NCI-H2196 treated with DMSO at 0.1 percent for 48 hours (cell line): ENCODE measurements at regions not wholly inside any gene's neighbourhood (a gene's known extent, or its start where the extent isn't known, plus 50 kb on each side); places are given as distances from the start of the nearest gene placed in this dataset.
"Not testable (repeated sequence)": the region's sequence is repeated elsewhere in the genome, so short reads cannot be mapped to it uniquely, and the experiment has no call there.

Source experiments
- DNase-seq: peaks from one replicate; lab custom pipeline; 2025; ENCODE audit not compliant: unreplicated experiment; lab: John Stamatoyannopoulos, UW

GRCh38 chr14:39733741-39734140 lies 301.5 kb upstream of the FBXO33 start:
- DNase-seq = no peak

DNA sequence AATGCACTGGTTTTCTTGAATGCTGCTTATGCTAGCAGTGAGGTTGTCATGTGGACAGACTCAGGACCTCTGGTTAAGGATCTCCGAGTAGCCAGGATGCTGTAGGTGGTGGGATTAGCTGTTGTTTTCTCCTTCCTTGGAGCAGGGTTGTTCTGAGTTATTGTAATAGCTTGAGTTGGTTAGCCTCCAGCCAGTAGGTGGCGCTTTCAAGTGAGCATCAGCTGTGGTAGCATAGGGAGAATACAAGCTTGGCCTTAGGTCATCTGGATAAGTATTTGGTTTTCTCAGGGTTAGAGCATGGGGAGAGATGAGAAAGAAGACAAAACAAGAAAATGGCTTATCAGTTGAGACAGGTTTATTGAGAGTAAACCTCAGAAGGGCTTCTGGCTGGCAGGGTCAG lies 299.7 kb upstream of the FBXO33 start:
- no peak for DNase-seq

DNA sequence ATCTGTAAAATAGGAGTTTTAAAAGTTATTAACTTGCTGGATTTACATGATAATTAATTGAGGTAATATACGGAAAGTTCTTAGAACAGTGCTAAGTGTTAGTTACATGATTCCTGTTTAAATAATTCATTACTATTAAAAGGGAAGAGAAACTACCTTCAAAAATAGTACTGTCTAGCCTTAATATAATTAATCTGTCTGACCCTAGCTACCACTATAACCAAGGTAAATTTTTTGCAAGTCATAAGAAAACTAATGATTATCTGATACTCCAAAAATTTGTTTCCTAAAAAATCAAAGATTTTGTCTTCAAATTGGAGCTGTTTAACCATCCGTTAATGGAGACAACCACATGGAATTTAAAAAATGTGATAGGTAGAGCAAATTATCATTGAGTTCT lies 294.3 kb upstream of the FBXO33 start:
- no peak for DNase-seq

DNA sequence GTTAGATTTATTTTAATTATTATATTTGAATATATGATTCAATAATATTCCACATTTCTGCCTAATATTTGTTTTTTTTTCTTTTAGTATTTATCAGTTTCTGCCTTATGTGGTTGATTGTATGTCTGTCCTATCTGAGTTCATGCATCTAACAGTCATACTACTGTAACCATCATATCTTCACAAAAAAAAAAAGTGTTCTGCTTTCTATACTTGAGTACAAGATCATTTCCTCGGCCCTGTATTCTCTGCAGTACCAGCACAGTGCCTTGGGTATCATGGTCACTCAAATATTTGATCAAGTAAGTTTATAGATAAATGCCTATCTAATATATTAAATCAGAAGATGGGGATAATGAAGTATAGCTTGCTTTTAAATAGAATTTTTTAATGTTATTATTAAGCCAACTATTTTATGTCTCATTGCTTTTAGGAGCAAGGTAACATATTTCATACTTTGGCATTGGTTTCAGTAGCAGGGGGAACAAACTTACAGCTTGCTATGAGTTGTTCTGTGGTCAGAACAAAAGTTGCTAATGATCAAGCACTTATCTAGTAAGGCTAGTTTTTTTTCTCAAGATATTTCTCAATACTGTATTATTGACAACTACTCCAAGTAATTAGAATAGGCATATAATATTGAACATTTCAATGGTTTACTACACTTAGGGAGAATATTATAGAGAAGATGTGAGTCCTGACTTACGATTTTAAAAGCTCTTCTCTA lies 290.5 kb upstream of the FBXO33 start:
- no peak for DNase-seq

DNA sequence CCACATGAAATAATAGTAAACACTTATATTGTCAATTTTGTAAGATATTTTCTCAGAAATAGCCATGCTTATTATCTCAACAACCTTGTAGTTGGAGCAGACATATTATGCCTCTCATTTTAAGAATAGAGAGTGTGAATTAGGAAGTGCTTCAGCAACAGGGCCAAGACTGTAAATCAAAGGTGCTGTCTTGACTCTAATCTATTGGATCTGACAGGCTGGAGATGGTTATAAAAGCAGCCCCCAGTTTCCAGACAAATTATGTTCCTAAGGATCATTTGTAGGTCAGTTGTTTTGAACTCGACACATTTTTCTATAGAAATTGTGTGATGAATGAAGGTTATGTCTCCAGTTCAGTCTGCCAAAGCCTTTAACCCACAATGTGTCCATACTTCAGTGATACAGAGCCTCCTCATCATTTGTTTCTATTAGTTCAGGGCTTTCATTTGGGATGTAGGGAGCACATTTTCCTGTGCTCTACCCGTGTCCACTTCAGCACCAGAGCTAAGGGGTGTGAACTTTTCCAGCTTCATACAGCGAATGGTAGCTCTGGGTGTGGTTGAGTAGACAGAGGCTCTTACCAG lies 284.8 kb upstream of the FBXO33 start:
- DNase-seq = no peak

DNA sequence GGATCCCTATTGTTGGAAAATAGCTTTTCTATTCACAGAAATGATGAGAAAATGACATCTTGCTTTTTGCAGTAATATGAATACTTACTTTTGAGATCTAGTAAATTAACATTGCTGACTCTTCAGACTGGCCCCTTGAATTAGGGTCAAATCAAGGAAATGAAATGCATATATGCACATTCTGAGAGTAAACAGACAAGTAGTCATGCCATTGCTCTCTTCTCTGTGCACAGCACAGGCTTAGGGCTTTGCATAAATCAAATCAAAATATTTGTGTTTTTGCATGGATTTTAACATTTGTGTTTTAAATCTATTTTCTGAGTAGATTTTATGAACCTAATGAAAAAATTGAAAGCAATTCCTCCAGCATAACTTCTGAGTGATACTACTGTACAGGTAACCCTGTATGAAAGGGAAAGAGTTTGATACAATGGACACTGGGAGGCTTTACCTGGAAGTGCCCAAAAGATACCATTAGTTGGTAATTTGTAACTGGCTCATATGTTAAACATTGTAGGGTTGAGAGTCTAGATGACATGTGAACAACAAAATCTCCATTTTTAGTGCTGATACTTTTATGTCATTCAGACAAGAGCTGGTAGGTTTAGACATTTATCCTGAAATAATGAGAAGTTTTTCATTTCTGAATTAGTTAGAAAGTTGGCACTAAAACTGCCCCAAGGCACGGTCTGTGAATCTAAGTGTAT lies 280.2 kb upstream of the FBXO33 start:
- no peak for DNase-seq

DNA sequence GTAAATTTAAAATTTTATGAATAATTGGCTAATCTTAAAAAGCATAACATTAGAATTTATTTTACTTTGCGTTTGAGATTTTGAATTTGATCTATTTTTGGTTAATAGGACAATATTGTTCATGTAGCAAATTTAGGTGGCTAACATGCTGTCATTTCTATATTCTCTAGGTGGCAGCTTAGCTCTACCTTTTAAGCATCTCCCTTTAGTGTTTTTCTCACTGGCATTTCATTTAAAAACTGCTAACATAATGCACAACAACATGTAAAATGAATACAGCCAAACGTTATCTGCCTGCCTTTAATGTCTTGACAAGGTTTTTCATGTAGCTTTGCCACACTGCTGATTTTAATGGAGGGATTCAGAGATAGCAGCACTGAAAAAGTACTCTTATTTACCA lies 272.4 kb upstream of the FBXO33 start:
- no peak for DNase-seq

- DNase-seq = no peak
Observed at GRCh38 chr14:39694341-39694740, 262.1 kb upstream of the FBXO33 start.

- no peak for DNase-seq
Observed at GRCh38 chr14:39683691-39684260, 251.5 kb upstream of the FBXO33 start.

DNA sequence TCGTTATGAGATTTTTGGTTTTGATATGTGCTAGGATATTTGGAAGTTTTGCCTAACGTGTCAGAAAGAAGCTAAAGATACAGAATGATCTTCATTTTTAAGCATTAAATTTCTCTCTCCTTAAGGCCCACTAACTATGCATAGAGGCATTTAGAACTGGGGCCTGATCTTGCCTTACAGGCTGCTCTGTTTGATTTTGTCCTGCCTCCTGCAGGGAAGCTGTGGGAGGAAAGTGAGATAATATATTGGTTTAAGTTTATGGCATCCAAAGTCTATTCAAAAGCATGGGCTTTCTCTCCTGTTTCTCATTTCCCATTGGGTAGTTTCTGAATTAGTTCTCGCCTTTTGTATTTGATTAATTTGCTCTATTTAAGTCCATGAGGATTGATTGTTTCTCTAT lies 250.3 kb upstream of the FBXO33 start:
- DNase-seq = no peak

GRCh38 chr14:39681782-39682399 lies 249.7 kb upstream of the FBXO33 start:
- DNase-seq = no peak

GRCh38 chr14:39680777-39681176 lies 248.5 kb upstream of the FBXO33 start:
- DNase-seq = no peak

DNA sequence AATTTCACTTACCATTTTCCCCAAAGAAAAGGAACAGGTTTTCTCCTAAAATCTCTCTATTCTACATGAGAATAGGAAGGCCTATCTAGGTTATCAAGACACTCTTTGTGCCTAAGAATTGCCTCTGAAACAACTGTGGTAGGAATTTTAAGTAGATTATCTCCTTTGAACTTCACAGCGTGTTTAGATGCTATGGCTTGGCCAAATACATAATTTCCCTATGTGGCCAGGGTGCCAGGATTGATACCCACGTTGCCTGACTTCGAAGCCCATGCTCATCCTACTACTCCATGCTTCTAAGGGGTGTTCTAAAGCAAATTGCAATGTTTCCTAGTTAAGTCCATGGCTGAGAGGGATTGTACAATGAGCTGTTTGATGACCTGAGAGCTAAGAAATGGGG lies 241.5 kb upstream of the FBXO33 start:
- DNase-seq = no peak

DNA sequence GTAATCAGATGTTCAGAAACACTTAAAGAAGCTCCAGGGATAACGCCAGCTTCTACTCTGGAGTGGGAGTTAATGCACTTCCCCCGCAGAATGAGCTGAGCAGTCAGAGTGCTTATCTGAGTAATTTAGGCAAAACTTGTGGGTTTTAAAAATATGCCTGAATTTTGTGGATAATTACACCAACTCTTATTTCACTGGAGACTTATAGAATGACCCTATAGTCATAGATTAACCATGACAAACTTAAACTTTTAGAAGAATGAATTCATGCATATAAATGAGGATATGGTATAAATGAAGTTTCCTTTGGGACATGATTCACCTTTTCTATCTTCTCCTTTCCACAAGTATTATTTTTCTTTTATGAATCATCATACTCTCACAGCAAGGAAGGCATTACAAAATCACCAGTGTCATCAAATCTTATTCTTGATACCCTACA lies 241.1 kb upstream of the FBXO33 start:
- DNase-seq = no peak

GRCh38 chr14:39668449-39668848 lies 236.2 kb upstream of the FBXO33 start:
- no peak for DNase-seq

DNA sequence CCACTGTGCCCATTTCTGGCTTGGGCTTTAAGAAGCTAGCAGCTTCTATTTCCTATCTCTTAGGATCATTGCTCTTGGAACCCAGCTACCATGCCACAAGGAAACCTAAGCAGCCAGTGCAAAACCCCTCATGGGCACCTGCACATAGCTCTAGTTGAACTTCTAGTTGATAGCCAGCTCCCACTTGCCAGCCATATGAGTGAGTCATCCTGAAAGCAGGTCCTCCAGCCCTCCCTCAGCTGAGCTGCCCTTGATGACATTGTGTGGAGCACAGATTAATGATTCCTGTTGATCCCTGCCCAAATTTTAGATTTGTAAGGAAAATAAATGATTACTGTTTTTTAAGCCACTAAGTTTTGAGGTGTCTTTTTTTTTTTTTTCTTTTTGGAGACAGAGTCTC lies 234.2 kb upstream of the FBXO33 start:
- DNase-seq = no peak

GRCh38 chr14:39665075-39665475 lies 232.8 kb upstream of the FBXO33 start:
- DNase-seq = no peak

DNA sequence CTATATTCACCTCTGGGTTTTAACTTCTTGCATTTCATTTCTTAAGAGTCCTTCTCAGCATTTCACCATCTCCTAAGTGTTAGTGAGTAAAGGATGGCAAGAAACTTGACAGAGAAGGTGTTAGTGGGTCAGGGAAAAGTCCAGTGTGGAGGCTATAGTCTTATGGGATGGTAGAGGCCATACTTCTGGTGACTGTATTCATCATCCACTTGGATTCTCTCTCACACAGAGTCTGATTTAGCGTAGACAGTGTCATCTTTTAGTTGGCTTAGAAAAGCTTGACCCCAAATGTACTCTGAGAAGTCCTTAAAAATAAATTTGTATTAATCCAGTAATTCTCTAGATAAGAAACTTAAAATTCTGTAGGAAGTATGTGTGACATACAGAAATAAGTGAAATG lies 232.4 kb upstream of the FBXO33 start:
- DNase-seq = no peak

DNA sequence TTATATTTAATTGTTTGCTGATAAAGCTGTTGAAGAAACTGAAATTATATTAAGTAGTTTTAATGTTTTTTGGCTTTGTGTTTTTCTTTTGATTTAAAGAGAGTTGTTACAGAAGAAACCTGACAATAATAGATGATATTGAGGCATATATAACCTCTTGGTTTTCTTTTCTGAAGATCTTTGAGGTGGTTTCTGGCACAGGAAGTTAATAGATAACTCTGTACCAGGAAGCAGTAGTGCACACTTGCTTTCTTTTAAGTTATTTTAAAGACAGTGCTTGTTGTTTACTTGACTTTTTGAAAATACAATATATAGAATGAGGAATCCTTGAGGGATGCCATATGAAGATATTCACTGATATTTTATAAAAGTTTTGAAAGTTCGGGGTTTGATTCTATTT lies 209.0 kb upstream of the FBXO33 start:
- DNase-seq = no peak

DNA sequence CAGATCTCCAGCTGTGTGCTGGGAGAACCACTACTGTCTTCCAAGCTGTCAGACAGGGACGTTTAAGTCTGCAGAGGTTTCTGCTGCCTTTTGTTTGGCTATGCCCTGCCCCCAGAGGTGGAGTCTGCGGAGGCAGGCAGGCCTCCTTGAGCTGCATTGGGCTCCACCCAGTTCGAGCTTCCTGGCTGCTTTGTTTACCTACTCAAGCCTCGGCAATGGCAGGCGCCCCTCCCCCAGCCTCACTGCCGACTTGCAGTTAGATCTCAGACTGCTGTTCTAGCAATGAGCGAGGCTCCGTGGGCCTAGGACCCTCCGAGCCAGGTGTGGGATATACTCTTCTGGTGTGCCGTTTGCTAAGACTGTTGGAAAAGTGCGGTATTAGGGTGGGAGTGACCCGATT lies 206.8 kb upstream of the FBXO33 start:
- not testable (repeated sequence) for DNase-seq

DNA sequence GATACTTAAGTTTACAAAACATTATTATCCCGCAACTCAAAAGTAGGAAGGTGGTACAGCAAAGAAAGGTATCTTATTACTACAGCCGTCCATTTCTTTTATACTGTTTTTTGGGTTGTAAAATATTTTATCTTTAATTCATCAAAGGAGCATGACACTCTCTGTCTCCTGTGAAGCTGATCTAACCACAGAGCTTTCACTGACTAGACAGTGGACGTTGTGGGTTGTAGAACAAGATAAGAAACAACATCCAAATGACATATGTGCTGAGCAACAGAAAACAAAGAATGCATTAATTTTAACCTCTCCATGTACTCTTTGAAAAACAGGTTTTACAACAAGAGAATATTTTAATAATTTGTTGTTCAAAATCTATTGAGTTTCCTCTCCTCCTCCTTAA lies 195.9 kb upstream of the FBXO33 start:
- DNase-seq = no peak
